ENCODE measurements at regions not wholly inside any gene's neighbourhood (a gene's known extent, or its start where the extent isn't known, plus 50 kb on each side); places are given as distances from the start of the nearest gene placed in this dataset.
A peak's percentile ranks its signal among the peaks of the same experiment; 100 is the strongest.

- DNase-seq: no peak
Observed at GRCh38 chr3:161555320-161555719, 58.7 kb downstream of the OTOL1 start.

GRCh38 chr3:161556533-161556932 is 59.9 kb downstream of the OTOL1 start:
- no peak for DNase-seq

- no peak for DNase-seq
Observed at GRCh38 chr3:161556941-161557340, 60.3 kb downstream of the OTOL1 start.

- DNase-seq: no peak
Observed at GRCh38 chr3:161557445-161558150, 61.0 kb downstream of the OTOL1 start.

- DNase-seq: no peak
Observed at GRCh38 chr3:161558236-161558635, 61.6 kb downstream of the OTOL1 start.

GRCh38 chr3:161559177-161559998 is 62.8 kb downstream of the OTOL1 start:
- DNase-seq: peak in 1 of 2 experiments; percentile 20

- peak in 1 of 2 experiments; percentile 22 for DNase-seq
Observed at GRCh38 chr3:161560008-161560637, 63.5 kb downstream of the OTOL1 start.

GRCh38 chr3:161567577-161568361 is 71.2 kb downstream of the OTOL1 start:
- DNase-seq: no peak

- DNase-seq: no peak
Observed at GRCh38 chr3:161568671-161569070, 72.1 kb downstream of the OTOL1 start.

- no peak for DNase-seq
Observed at GRCh38 chr3:161571951-161572350, 75.3 kb downstream of the OTOL1 start.

- DNase-seq: no peak
Observed at GRCh38 chr3:161573136-161573535, 76.5 kb downstream of the OTOL1 start.

GRCh38 chr3:161575901-161576300 is 79.3 kb downstream of the OTOL1 start:
- DNase-seq: no peak

GRCh38 chr3:161576311-161576710 is 79.7 kb downstream of the OTOL1 start:
- no peak for DNase-seq

- DNase-seq: no peak
Observed at GRCh38 chr3:161576714-161577510, 80.3 kb downstream of the OTOL1 start.

- no peak for DNase-seq
Observed at GRCh38 chr3:161577662-161578061, 81.1 kb downstream of the OTOL1 start.

GRCh38 chr3:161579395-161580126 is 83.0 kb downstream of the OTOL1 start:
- DNase-seq: no peak

- DNase-seq: no peak
Observed at GRCh38 chr3:161585922-161586321, 89.3 kb downstream of the OTOL1 start.

- no peak for DNase-seq
Observed at GRCh38 chr3:161586556-161587235, 90.1 kb downstream of the OTOL1 start.

GRCh38 chr3:161598639-161599038 is 102.0 kb downstream of the OTOL1 start:
- DNase-seq: no peak

- DNase-seq: no peak
Observed at GRCh38 chr3:161599697-161600096, 103.1 kb downstream of the OTOL1 start.

GRCh38 chr3:161600173-161600572 is 103.6 kb downstream of the OTOL1 start:
- no peak for DNase-seq

Measured in activated T-cell treated with anti-CD3 and anti-CD28 coated beads, Interleukin-2, amount 50 U/mL, for 48 hours (primary cell).